DOHH2 (cell line): ENCODE measurements at regions not wholly inside any gene's neighbourhood (a gene's known extent, or its start where the extent isn't known, plus 50 kb on each side); places are given as distances from the start of the nearest gene placed in this dataset.

Experiments used
- H3F3A ChIP-seq: fragments of 200-600 bp; sonication (generic), shearing (Covaris generic); 2 replicates; pipeline ENCODE4 v1.6.0; 2016; ENCODE audit warnings: antibody characterized with exemption, mild to moderate bottlenecking; ENCODE audit not compliant: control insufficient read depth, insufficient read depth
- H3K27ac ChIP-seq: fragments of 200-600 bp; sonication (generic); 2 replicates; pipeline ENCODE4 v1.5.1; 2014; ENCODE audit warnings: low read depth, mild to moderate bottlenecking, low read length, moderate library complexity
- H3K27me3 ChIP-seq: fragments of 200-600 bp; sonication (generic); 2 replicates; pipeline ENCODE4 v1.6.1; 2014; ENCODE audit warnings: mild to moderate bottlenecking, low read length, mixed read lengths; ENCODE audit not compliant: control insufficient read depth
- H3K36me3 ChIP-seq: fragments of 200-600 bp; sonication (generic); 2 replicates; pipeline ENCODE4 v1.6.1; 2014; ENCODE audit warnings: mild to moderate bottlenecking, low read length, moderate library complexity, mixed read lengths; ENCODE audit not compliant: control insufficient read depth
- H3K4me1 ChIP-seq: fragments of 200-600 bp; sonication (generic); 2 replicates; pipeline ENCODE4 v1.6.1; 2014; ENCODE audit warnings: mild to moderate bottlenecking, low read length, mixed read lengths; ENCODE audit not compliant: control insufficient read depth
- H3K4me2 ChIP-seq: fragments of 200-600 bp; sonication (generic); 2 replicates; pipeline ENCODE4 v1.6.0; 2014; ENCODE audit warnings: mild to moderate bottlenecking, low read length, moderate library complexity
- H3K4me3 ChIP-seq: fragments of 200-600 bp; sonication (generic); 2 replicates; pipeline ENCODE4 v1.5.1; 2014; ENCODE audit warnings: mild to moderate bottlenecking, low read length, mixed read lengths
- H3K79me2 ChIP-seq: fragments of 200-600 bp; sonication (generic); 2 replicates; pipeline ENCODE4 v1.6.1; 2014; ENCODE audit warnings: mild to moderate bottlenecking, low read length, mixed read lengths; ENCODE audit not compliant: control insufficient read depth
- H3K9me2 ChIP-seq: fragments of 200-600 bp; sonication (generic); replicated peaks from 2 replicates; pipeline ENCODE4 v1.6.1; 2014; ENCODE audit warnings: mild to moderate bottlenecking, low read length, mixed read lengths; ENCODE audit not compliant: control insufficient read depth
- H3K9me3 ChIP-seq: fragments of 200-600 bp; sonication (generic); 2 replicates; pipeline ENCODE4 v1.6.1; 2014; ENCODE audit warnings: antibody characterized with exemption, low read length, mixed read lengths; ENCODE audit not compliant: control insufficient read depth, insufficient read depth
- H4K20me1 ChIP-seq: fragments of 200-600 bp; sonication (generic); 2 replicates; pipeline ENCODE4 v1.6.0; 2014; ENCODE audit warnings: low read depth, mild to moderate bottlenecking, antibody characterized with exemption, low read length, moderate library complexity; ENCODE audit not compliant: control insufficient read depth, insufficient read depth
- CTCF ChIP-seq: fragments of 200-600 bp; sonication (generic); IDR thresholded peaks from one replicate; pipeline ENCODE4 v1.5.1; 2014; ENCODE audit warnings: antibody characterized with exemption, mild to moderate bottlenecking, low read depth, low read length; ENCODE audit not compliant: poor library complexity, severe bottlenecking
- EZH2phosphoT487 ChIP-seq: fragments of 200-600 bp; sonication (generic); IDR thresholded peaks from 2 replicates; pipeline ENCODE4 v1.6.1; 2017; ENCODE audit warnings: borderline replicate concordance, mild to moderate bottlenecking, antibody characterized with exemption, low read length, moderate library complexity, mixed read lengths

GRCh38 chr5:145246961-145247744 lies 588.0 kb downstream of the PRELID2 start:
- H3K4me2 ChIP-seq, result no peak overlapping the region
- H3K27ac ChIP-seq, result no peak overlapping the region
- H3K4me3 ChIP-seq, result no peak overlapping the region

GRCh38 chr5:145246379-145246778 lies 588.8 kb downstream of the PRELID2 start:
- no peaks in the 10 kb centered on the region for H3K4me1 ChIP-seq
- H3K4me2 ChIP-seq, result no peak overlapping the region
- H3K27me3 ChIP-seq, result no peaks in the 10 kb centered on the region
- no peaks in the 10 kb centered on the region for H3F3A ChIP-seq
- no peaks in the 10 kb centered on the region for H3K36me3 ChIP-seq
- no peaks in the 10 kb centered on the region; the same call in 1 of the 2 replicates for H4K20me1 ChIP-seq
- no peaks in the 10 kb centered on the region for H3K9me2 ChIP-seq
- no peak overlapping the region for H3K4me3 ChIP-seq
- H3K27ac ChIP-seq, result no peak overlapping the region
- no peaks in the 10 kb centered on the region for H3K79me2 ChIP-seq
- H3K9me3 ChIP-seq, result no peaks in the 10 kb centered on the region
- no peak for TF ChIP-seq EZH2phosphoT487
- no peak for TF ChIP-seq CTCF

More at GRCh38 chr5:145246961-145247744, 588.0 kb downstream of the PRELID2 start:
- Histone ChIP-seq H3F3A (no peaks in the 10 kb centered on the region), H3K36me3 (no peaks in the 10 kb centered on the region), H3K9me3 (no peaks in the 10 kb centered on the region), H3K4me1 (no peaks in the 10 kb centered on the region), H3K27me3 (no peaks in the 10 kb centered on the region), H3K9me2 (no peaks in the 10 kb centered on the region), H4K20me1 (no peaks in the 10 kb centered on the region; the same call in 1 of the 2 replicates), H3K79me2 (no peaks in the 10 kb centered on the region)
- TF ChIP-seq EZH2phosphoT487 (no peak), CTCF (no peak)

- Histone ChIP-seq H3K27ac (no peak overlapping the region), H3K79me2 (no peaks in the 10 kb centered on the region), H3K4me2 (no peak overlapping the region), H3K27me3 (no peaks in the 10 kb centered on the region), H3F3A (no peaks in the 10 kb centered on the region), H3K9me3 (no peaks in the 10 kb centered on the region), H3K4me1 (no peaks in the 10 kb centered on the region), H3K4me3 (no peak overlapping the region), H3K36me3 (no peaks in the 10 kb centered on the region), H4K20me1 (no peaks in the 10 kb centered on the region; the same call in 1 of the 2 replicates), H3K9me2 (no peaks in the 10 kb centered on the region)
- TF ChIP-seq EZH2phosphoT487, result no peak
- TF ChIP-seq CTCF, result no peak
Measured at GRCh38 chr5:145245354-145245753, 589.8 kb downstream of the PRELID2 start.
